ENCODE measurements at regions not wholly inside any gene's neighbourhood (a gene's known extent, or its start where the extent isn't known, plus 50 kb on each side); places are given as distances from the start of the nearest gene placed in this dataset.

DNA sequence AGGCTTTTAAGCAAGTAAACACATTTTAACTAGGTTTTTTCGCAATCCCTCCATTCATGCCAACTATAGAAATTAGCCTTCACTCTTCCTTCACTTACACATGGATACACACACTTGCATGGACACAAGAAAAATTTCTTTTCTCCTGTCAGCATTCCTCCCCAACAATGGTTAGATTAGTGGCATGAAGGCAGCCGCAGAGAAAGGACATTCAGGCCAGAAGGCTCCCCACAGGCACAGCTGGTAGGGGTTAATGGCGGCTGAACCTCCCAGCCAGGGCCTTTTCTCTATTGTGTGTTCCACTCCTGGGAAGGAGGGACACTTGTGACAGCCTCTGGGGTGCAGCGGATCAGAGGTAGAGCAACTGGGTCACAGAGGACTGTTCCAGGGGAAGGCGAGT lies 255.0 kb upstream of the SP8 start:
- Histone ChIP-seq H3K79me2 (ENCODE audit: low read length) (no peaks in the 10 kb centered on the region), H3K27ac (ENCODE audit: low read length) (no peak overlapping the region), H3K9me2 (replicated peaks; ENCODE audit: insufficient read depth, low read length) (no peaks in the 10 kb centered on the region), H3F3A (ENCODE audit: insufficient read depth, low read length) (no peaks in the 10 kb centered on the region), H3K4me3 (ENCODE audit: low read length) (no peak overlapping the region), H3K4me1 (ENCODE audit: low read length) (no peaks in the 10 kb centered on the region), H3K4me2 (ENCODE audit: low read depth, low read length) (no peak overlapping the region), H4K20me1 (ENCODE audit: insufficient read depth, low read length) (no peaks in the 10 kb centered on the region), H3K36me3 (replicated peaks; ENCODE audit: insufficient read depth, low read length) (no peaks in the 10 kb centered on the region), H3K9me3 (replicated peaks; ENCODE audit: insufficient read depth, low read length) (no peaks in the 10 kb centered on the region), H3K9ac (ENCODE audit: low read length) (no peak overlapping the region), H3K27me3 (replicated peaks; ENCODE audit: insufficient read depth, low read length) (no peaks in the 10 kb centered on the region), H2AFZ (ENCODE audit: low read length) (no peak overlapping the region)
- TF ChIP-seq, protein P1, sequence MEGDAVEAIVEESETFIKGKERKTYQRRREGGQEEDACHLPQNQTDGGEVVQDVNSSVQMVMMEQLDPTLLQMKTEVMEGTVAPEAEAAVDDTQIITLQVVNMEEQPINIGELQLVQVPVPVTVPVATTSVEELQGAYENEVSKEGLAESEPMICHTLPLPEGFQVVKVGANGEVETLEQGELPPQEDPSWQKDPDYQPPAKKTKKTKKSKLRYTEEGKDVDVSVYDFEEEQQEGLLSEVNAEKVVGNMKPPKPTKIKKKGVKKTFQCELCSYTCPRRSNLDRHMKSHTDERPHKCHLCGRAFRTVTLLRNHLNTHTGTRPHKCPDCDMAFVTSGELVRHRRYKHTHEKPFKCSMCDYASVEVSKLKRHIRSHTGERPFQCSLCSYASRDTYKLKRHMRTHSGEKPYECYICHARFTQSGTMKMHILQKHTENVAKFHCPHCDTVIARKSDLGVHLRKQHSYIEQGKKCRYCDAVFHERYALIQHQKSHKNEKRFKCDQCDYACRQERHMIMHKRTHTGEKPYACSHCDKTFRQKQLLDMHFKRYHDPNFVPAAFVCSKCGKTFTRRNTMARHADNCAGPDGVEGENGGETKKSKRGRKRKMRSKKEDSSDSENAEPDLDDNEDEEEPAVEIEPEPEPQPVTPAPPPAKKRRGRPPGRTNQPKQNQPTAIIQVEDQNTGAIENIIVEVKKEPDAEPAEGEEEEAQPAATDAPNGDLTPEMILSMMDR (IDR thresholded peaks at IDR 0.05; ENCODE audit: low read length), result no peak
- TF ChIP-seq EZH2 (optimal IDR thresholded peaks at IDR 0.05; ENCODE audit: low read depth, low read length) (no peak), EZH2phosphoT487 (IDR thresholded peaks at IDR 0.05; ENCODE audit: low read length) (no peak)
- DNase-seq, result no peak

DNA sequence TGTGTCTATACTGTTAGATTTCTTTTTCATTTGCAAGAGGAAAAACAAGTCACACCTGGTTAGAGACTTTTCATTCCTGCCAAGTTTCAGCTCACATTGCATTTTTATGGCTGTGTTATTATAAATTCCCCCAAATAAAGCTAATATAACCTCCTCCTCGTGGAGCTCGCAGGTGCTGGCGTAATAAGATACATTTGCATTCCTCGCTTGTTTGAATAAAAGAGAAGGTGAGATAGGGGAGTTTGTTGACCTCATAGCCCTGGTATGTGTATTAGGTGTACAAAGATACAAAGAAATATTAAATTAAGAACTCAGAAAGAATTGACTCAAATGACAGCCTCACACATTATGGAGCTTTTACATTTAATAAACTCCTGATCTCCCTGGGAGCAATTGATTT lies 257.7 kb upstream of the SP8 start:
- no peak overlapping the region for H3K4me2 ChIP-seq (ENCODE audit: low read depth, low read length)
- no peaks in the 10 kb centered on the region for H3K79me2 ChIP-seq (ENCODE audit: low read length)
- H3K27me3 ChIP-seq (replicated peaks; ENCODE audit: insufficient read depth, low read length), result no peaks in the 10 kb centered on the region
- TF ChIP-seq, protein P1 (IDR thresholded peaks at IDR 0.05; ENCODE audit: low read length), result no peak
- TF ChIP-seq EZH2phosphoT487 (IDR thresholded peaks at IDR 0.05; ENCODE audit: low read length) (no peak), EZH2 (optimal IDR thresholded peaks at IDR 0.05; ENCODE audit: low read depth, low read length) (no peak)
- no peak overlapping the region for H2AFZ ChIP-seq (ENCODE audit: low read length)
- no peaks in the 10 kb centered on the region for H3K36me3 ChIP-seq (replicated peaks; ENCODE audit: insufficient read depth, low read length)
- H3K9ac ChIP-seq (ENCODE audit: low read length), result no peak overlapping the region
- no peak overlapping the region for H3K4me3 ChIP-seq (ENCODE audit: low read length)
- no peak for DNase-seq
- H3K27ac ChIP-seq (ENCODE audit: low read length), result no peak overlapping the region
- H3K9me3 ChIP-seq (replicated peaks; ENCODE audit: insufficient read depth, low read length), result no peaks in the 10 kb centered on the region
- H3F3A ChIP-seq (ENCODE audit: insufficient read depth, low read length), result no peaks in the 10 kb centered on the region
- no peaks in the 10 kb centered on the region for H4K20me1 ChIP-seq (ENCODE audit: insufficient read depth, low read length)
- H3K4me1 ChIP-seq (ENCODE audit: low read length), result no peaks in the 10 kb centered on the region
- H3K9me2 ChIP-seq (replicated peaks; ENCODE audit: insufficient read depth, low read length), result no peaks in the 10 kb centered on the region

DNA sequence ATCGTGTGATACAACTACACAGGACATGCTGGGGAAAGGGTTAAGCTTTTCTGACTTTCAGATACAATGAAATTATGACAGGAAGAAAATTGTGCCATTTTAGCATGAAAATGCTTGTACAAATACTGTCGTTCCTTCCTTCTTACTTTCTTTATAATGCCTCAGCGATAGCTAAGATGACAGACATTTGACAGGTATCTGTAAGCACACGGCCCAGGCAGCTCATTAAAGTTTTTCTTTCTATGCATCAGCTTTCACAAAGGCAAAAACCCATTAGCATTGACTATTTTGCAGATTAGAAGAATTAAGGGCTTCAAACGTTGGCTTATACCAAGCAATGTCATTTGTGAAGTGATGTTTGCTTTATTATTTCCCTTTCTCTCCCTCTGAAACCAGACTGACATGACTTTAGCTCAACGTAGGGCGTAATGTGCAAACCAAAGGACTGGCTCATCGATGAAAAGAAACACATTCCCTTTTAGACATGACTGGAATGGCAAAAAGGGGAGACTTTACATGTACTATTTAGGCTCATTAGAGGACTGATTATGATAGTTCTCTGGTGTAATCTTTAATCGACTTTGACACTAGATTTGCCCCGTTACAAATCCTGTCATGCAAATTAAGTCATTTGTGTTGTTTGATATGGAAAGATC lies 258.4 kb upstream of the SP8 start:
- Histone ChIP-seq H3K27ac (ENCODE audit: low read length) (no peak overlapping the region), H3K9me3 (replicated peaks; ENCODE audit: insufficient read depth, low read length) (no peaks in the 10 kb centered on the region), H3K4me3 (ENCODE audit: low read length) (no peak overlapping the region), H3K9me2 (replicated peaks; ENCODE audit: insufficient read depth, low read length) (no peaks in the 10 kb centered on the region), H3K36me3 (replicated peaks; ENCODE audit: insufficient read depth, low read length) (no peaks in the 10 kb centered on the region), H3K27me3 (replicated peaks; ENCODE audit: insufficient read depth, low read length) (no peaks in the 10 kb centered on the region), H4K20me1 (ENCODE audit: insufficient read depth, low read length) (no peaks in the 10 kb centered on the region), H3F3A (ENCODE audit: insufficient read depth, low read length) (no peaks in the 10 kb centered on the region), H3K9ac (ENCODE audit: low read length) (no peak overlapping the region), H3K4me2 (ENCODE audit: low read depth, low read length) (no peak overlapping the region), H3K4me1 (ENCODE audit: low read length) (no peaks in the 10 kb centered on the region), H2AFZ (ENCODE audit: low read length) (no peak overlapping the region), H3K79me2 (ENCODE audit: low read length) (no peaks in the 10 kb centered on the region)
- no peak for DNase-seq
- no peak for TF ChIP-seq EZH2phosphoT487 (IDR thresholded peaks at IDR 0.05; ENCODE audit: low read length)
- TF ChIP-seq, protein P1 (IDR thresholded peaks at IDR 0.05; ENCODE audit: low read length), result no peak
- no peak for TF ChIP-seq EZH2 (optimal IDR thresholded peaks at IDR 0.05; ENCODE audit: low read depth, low read length)

Data from MM.1S (cell line).